ENCODE measurements at regions not wholly inside any gene's neighbourhood (a gene's known extent, or its start where the extent isn't known, plus 50 kb on each side); places are given as distances from the start of the nearest gene placed in this dataset.

GRCh38 chr9:19975499-19975898 is 186.7 kb upstream of the SLC24A2 start:
- H4K20me1 ChIP-seq: no peaks in the 10 kb centered on the region
- peaks cover 6% of the 10 kb centered on the region; the same call in 1 of the 2 replicates for H3K4me1 ChIP-seq
- H3K4me2 ChIP-seq: no peak overlapping the region
- H3K4me3 ChIP-seq: no peak overlapping the region
- TF ChIP-seq Cebpa-rat (IDR thresholded peaks at IDR 0.05): no peak
- no peaks in the 10 kb centered on the region for H3K27me3 ChIP-seq
- H3K27ac ChIP-seq: no peak overlapping the region
- H3K9ac ChIP-seq: no peak overlapping the region
- no peaks in the 10 kb centered on the region for H3K9me3 ChIP-seq
- no peaks in the 10 kb centered on the region for H3K36me3 ChIP-seq

GRCh38 chr9:19969721-19970120 is 180.9 kb upstream of the SLC24A2 start:
- H3K9ac ChIP-seq: no peak overlapping the region
- H3K9me3 ChIP-seq: no peaks in the 10 kb centered on the region
- no peaks in the 10 kb centered on the region for H3K4me1 ChIP-seq
- H3K27me3 ChIP-seq: no peaks in the 10 kb centered on the region
- H3K4me3 ChIP-seq: no peak overlapping the region
- H4K20me1 ChIP-seq: no peaks in the 10 kb centered on the region
- no peak overlapping the region for H3K27ac ChIP-seq
- TF ChIP-seq Cebpa-rat (IDR thresholded peaks at IDR 0.05): no peak
- H3K36me3 ChIP-seq: no peaks in the 10 kb centered on the region
- H3K4me2 ChIP-seq: no peak overlapping the region

- TF ChIP-seq Cebpa-rat (IDR thresholded peaks at IDR 0.05): no peak
- H3K27ac ChIP-seq: no peak overlapping the region
Observed at GRCh38 chr9:19967888-19968459, 179.1 kb upstream of the SLC24A2 start.

GRCh38 chr9:19967216-19967887 is 178.5 kb upstream of the SLC24A2 start:
- no peak for TF ChIP-seq Cebpa-rat (IDR thresholded peaks at IDR 0.05)
- Histone ChIP-seq H3K27me3 (no peaks in the 10 kb centered on the region), H3K36me3 (no peaks in the 10 kb centered on the region), H4K20me1 (no peaks in the 10 kb centered on the region), H3K9me3 (no peaks in the 10 kb centered on the region; the same call in 1 of the 2 replicates), H3K4me2 (no peak overlapping the region), H3K27ac (no peak overlapping the region), H3K9ac (no peak overlapping the region), H3K4me1 (no peaks in the 10 kb centered on the region), H3K4me3 (no peak overlapping the region)

More at GRCh38 chr9:19967888-19968459, 179.1 kb upstream of the SLC24A2 start:
- H3K4me3 ChIP-seq: no peak overlapping the region
- no peak overlapping the region for H3K9ac ChIP-seq
- no peaks in the 10 kb centered on the region for H4K20me1 ChIP-seq
- no peak overlapping the region for H3K4me2 ChIP-seq
- H3K36me3 ChIP-seq: no peaks in the 10 kb centered on the region
- no peaks in the 10 kb centered on the region for H3K27me3 ChIP-seq
- no peaks in the 10 kb centered on the region; the same call in 1 of the 2 replicates for H3K9me3 ChIP-seq
- no peaks in the 10 kb centered on the region for H3K4me1 ChIP-seq

- H3K36me3 ChIP-seq: no peaks in the 10 kb centered on the region
- no peak overlapping the region for H3K4me3 ChIP-seq
- H4K20me1 ChIP-seq: no peaks in the 10 kb centered on the region
- H3K27me3 ChIP-seq: no peaks in the 10 kb centered on the region
- no peaks in the 10 kb centered on the region; the same call in 1 of the 2 replicates for H3K9me3 ChIP-seq
- no peak for TF ChIP-seq Cebpa-rat (IDR thresholded peaks at IDR 0.05)
- H3K27ac ChIP-seq: no peak overlapping the region
- H3K4me2 ChIP-seq: no peak overlapping the region
- H3K4me1 ChIP-seq: no peaks in the 10 kb centered on the region
- H3K9ac ChIP-seq: no peak overlapping the region
Observed at GRCh38 chr9:19965336-19965735, 176.5 kb upstream of the SLC24A2 start.

- no peaks in the 10 kb centered on the region for H4K20me1 ChIP-seq
- H3K4me1 ChIP-seq: no peaks in the 10 kb centered on the region
- no peak overlapping the region for H3K9ac ChIP-seq
- H3K36me3 ChIP-seq: no peaks in the 10 kb centered on the region
- no peak overlapping the region for H3K4me3 ChIP-seq
- no peaks in the 10 kb centered on the region for H3K27me3 ChIP-seq
- no peak for TF ChIP-seq Cebpa-rat (IDR thresholded peaks at IDR 0.05)
- H3K4me2 ChIP-seq: no peak overlapping the region
- H3K27ac ChIP-seq: no peak overlapping the region
- no peaks in the 10 kb centered on the region for H3K9me3 ChIP-seq
Observed at GRCh38 chr9:19947996-19948395, 159.2 kb upstream of the SLC24A2 start.

GRCh38 chr9:19946441-19947109 is 157.7 kb upstream of the SLC24A2 start:
- Histone ChIP-seq H4K20me1 (no peaks in the 10 kb centered on the region), H3K4me3 (no peak overlapping the region), H3K36me3 (no peaks in the 10 kb centered on the region), H3K27ac (no peak overlapping the region), H3K9ac (no peak overlapping the region), H3K27me3 (no peaks in the 10 kb centered on the region), H3K4me1 (no peaks in the 10 kb centered on the region), H3K4me2 (no peak overlapping the region), H3K9me3 (no peaks in the 10 kb centered on the region)
- TF ChIP-seq Cebpa-rat (IDR thresholded peaks at IDR 0.05): no peak

- no peak overlapping the region for H3K4me3 ChIP-seq
- H3K27me3 ChIP-seq: no peaks in the 10 kb centered on the region
- no peaks in the 10 kb centered on the region for H3K9me3 ChIP-seq
- no peak overlapping the region for H3K27ac ChIP-seq
- H4K20me1 ChIP-seq: no peaks in the 10 kb centered on the region
- H3K4me1 ChIP-seq: peaks cover 5% of the 10 kb centered on the region; the same call in 1 of the 2 replicates
- TF ChIP-seq Cebpa-rat (IDR thresholded peaks at IDR 0.05): no peak
- no peak overlapping the region for H3K4me2 ChIP-seq
- no peaks in the 10 kb centered on the region for H3K36me3 ChIP-seq
- H3K9ac ChIP-seq: no peak overlapping the region
Observed at GRCh38 chr9:19941874-19942273, 153.0 kb upstream of the SLC24A2 start.

- Histone ChIP-seq H4K20me1 (no peaks in the 10 kb centered on the region), H3K36me3 (no peaks in the 10 kb centered on the region), H3K9ac (no peak overlapping the region), H3K4me3 (no peak overlapping the region), H3K9me3 (no peaks in the 10 kb centered on the region), H3K27me3 (no peaks in the 10 kb centered on the region), H3K27ac (no peak overlapping the region), H3K4me2 (no peak overlapping the region), H3K4me1 (peaks cover 5% of the 10 kb centered on the region; the same call in 1 of the 2 replicates)
- no peak for TF ChIP-seq Cebpa-rat (IDR thresholded peaks at IDR 0.05)
Observed at GRCh38 chr9:19940811-19941535, 152.1 kb upstream of the SLC24A2 start.
